GM18907 (cell line): ENCODE measurements at regions not wholly inside any gene's neighbourhood (a gene's known extent, or its start where the extent isn't known, plus 50 kb on each side); places are given as distances from the start of the nearest gene placed in this dataset.

Experiments
- ATAC-seq: cut with Tn5 transposase; IDR thresholded peaks from one replicate; pipeline ENCODE4 v1.9.1; 2021; ENCODE audit warnings: mild to moderate bottlenecking, moderate library complexity; ENCODE audit not compliant: unreplicated experiment

- no peak for ATAC-seq
Observed at GRCh38 chr22:34045311-34045710, 125.0 kb upstream of the LARGE1 start.

DNA sequence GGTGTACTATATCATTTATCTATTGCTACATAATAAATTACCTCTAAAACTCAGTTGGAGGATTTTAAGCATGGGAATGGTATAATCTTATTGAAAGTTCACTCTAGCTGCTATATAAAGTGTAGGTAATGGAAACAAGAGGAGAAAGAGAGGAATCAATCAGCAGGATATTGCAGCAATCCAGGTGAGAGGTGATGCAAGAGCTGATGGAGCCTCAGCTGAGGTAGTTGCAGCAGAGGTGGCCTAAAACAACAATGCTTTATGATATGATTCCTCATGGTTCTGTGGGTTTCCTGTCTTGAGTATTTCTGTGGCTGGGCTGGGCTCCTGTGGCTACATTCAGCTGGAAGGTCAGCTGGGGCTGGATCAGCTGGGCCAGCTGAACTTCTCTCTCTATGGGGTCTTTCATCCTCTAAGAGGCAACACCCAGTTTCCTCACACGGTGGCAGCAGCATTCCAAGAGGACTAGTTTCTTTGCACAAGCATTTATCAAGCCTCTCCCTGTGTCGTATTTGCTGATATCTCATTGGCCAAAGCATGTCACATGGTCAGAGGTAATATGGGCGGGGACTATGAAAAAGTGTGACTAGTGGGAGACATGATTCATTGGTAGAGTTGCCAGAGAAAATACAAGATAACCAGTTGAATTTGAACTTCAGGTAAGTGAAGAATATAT lies 135.4 kb upstream of the LARGE1 start:
- no peak for ATAC-seq

DNA sequence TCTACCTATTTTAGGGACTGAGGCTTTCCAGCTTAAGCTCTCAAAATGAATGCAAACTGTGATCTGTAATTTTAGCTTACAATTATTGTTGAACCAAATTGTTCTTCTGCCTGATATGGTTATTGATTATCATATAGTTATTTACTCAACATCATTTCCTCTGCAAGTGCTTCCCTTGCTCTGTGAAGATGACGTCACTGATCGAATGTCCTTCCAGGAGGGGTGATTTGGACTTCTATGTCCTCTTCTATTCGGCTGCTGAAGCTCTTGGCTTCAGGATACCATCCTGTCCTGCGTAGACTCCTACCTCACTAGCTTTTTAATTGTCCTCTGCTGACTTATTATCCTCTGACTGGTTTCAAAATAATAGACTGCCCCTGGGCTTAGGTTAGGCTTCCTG lies 137.4 kb upstream of the LARGE1 start:
- ATAC-seq, result no peak

- ATAC-seq, result no peak
Observed at GRCh38 chr22:34064696-34065095, 144.4 kb upstream of the LARGE1 start.

GRCh38 chr22:34067031-34067430 lies 146.8 kb upstream of the LARGE1 start:
- ATAC-seq, result no peak

DNA sequence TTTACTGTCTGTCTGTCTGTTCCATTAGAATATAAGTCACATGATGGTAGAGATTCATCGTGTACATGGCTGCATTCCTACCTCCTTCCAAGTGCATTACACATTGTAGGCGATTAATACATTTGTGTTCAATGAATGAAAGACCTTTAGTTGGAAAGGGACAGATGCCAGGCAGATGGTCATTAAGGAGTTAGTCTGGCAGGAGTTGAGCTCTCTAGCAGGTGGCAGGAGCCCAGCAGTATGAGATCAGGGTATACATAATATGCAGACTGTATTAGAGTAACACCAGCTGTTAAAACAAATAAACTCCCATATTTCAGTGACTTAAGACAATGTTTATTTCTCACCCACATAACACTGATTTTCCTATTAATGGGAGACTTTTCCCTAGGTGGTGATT lies 147.7 kb upstream of the LARGE1 start:
- ATAC-seq, result no peak

DNA sequence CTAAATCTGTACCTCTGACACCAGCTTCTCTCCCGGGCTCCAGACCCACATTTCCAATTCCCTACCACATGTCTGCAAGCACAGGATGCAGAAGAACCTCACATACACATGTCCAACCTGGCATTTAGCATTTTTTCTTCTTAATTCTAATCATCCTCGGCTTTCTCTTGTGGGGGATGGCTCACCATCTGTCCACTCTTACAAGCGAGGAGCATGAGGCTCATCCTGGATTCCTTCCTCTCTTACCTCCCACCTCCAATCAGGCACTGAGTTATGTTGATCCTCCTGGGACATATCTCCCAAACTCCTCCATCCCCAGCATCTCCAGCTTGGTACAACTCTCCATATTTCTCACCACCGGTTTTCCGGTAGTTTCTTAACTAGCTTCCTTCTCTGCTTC lies 149.8 kb upstream of the LARGE1 start:
- no peak for ATAC-seq

DNA sequence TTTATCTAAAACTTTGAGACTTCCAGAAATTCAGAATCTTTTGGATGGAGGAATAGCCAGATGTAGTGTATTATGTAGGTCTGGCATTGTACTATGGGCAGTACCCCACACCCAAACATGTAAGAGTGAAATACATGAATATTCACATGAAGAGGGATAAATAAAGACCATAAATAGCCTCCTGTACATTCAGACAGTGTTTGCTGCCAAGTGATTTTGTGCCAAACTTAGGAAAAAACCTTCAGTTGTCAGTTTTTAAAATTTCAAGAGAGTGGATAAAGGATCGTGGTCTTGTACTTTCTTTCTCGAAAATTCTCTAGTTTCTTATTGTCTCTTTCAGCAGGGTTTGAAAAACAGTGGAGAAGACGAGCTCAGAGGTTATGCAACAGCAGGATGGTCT lies 150.3 kb upstream of the LARGE1 start:
- ATAC-seq, result no peak

DNA sequence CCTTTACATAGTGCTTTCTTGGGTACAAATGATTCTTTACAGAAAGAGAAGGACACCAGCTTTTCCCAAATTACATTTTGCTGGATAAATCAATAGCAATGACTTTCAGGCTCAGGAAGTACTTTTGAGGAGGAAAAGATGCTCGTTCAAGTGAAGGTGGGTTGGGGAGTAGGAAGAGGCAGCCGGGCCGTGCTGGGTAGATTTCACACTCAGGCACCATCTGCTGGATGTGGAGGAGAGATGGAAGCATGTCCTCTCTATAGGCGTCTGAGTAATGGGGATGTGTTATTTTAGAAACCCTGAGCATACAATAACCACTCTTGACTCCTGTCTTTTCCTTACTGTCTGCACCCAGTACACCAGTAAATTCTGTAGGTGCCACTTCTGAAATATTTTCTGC lies 152.3 kb upstream of the LARGE1 start:
- no peak for ATAC-seq

GRCh38 chr22:34080433-34080832 lies 160.2 kb upstream of the LARGE1 start:
- ATAC-seq, result no peak

- no peak for ATAC-seq
Observed at GRCh38 chr22:34096770-34097169, 176.5 kb upstream of the LARGE1 start.

- ATAC-seq, result no peak
Observed at GRCh38 chr22:34099278-34099677, 179.0 kb upstream of the LARGE1 start.

DNA sequence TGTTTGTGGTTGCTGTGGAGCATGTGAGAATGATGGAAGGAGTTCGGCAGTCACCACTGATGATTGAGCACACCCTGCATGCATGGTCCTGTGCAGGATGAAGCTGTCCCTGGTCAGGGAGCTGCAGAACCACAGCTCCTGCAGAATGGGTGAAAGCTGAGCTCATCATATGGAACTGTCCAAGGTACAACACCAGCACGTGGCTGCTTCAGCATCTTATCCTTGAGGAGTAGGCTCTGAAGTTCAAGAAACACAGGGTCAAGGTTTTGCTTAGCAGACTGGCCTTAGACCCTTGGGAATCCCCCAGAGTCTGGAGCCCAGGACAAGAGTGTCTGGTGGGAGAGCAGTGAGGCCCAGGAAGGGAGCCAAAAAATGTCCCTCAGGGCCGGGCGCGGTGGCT lies 182.4 kb upstream of the LARGE1 start:
- ATAC-seq, result no peak

- no peak for ATAC-seq
Observed at GRCh38 chr22:34105461-34106062, 185.3 kb upstream of the LARGE1 start.

- ATAC-seq, result no peak
Observed at GRCh38 chr22:34108168-34108567, 187.9 kb upstream of the LARGE1 start.

DNA sequence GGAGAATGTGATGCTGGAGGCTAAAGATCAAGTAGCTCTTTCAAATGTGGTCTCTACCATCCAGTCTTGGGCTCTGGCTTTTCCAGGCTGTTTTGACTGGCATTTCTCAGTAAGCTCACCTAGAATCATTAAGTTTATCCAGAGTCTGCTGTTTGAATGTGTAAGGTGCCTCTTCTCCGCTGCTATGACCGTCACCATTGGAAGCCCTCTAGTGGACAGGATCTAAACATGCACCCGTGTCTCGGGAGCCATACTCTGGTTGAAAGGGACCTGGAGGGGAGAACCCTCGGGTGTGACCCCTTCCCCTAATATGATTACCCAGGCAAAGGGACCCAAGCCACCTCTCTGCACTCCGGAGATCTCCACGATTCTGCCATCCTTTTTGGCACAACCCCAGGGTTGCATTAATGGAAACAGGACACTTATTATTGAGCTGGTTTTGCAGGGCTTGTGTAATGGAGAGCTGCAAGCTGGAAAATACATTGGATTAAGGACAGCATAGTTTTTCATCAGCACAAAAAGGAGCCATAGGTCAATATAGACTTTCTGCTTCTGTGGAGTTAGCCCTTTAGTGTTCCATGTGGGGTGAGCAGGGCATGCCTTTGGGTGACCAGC lies 191.0 kb upstream of the LARGE1 start:
- no peak for ATAC-seq

- ATAC-seq, result no peak
Observed at GRCh38 chr22:34113381-34113780, 193.1 kb upstream of the LARGE1 start.

DNA sequence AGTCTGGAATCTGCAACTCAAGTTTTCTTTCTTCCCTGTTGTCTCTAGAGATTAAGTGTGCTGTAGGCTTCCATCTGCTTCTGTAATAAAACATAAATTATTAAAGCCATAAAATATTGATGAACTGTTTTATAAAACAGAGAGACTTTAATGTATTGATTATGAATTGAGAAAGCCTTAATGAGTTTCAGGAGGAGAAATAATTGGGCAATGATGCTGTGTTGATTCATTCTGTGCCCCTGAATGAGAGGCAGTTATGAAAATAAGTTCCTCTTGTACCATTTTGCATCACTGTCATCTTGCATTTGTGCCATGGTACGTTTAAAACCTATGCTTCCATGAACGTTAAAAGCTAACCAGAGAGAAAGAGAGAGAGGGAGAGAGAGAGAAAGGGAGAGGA lies 194.1 kb upstream of the LARGE1 start:
- ATAC-seq, result no peak

DNA sequence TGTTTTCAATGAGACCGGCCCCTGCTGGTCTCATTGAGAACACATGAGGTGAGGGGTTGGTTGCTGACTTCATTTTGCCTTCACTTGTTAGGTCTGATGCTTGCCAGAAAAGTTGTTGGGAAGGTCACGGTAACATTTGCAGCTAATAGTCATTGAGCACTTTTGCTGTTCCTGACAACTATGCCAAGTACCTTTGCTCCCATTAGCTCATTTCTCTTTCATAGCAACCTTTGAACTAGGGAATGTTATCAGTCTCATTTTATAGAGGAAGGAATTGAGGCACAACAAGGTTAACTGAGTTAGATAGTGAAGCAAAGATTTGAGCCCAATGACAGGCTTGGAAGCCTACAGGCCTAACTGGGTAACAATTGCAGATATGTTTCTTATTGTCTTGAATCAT lies 195.4 kb upstream of the LARGE1 start:
- ATAC-seq, result no peak

GRCh38 chr22:34116126-34116525 lies 195.8 kb upstream of the LARGE1 start:
- no peak for ATAC-seq

DNA sequence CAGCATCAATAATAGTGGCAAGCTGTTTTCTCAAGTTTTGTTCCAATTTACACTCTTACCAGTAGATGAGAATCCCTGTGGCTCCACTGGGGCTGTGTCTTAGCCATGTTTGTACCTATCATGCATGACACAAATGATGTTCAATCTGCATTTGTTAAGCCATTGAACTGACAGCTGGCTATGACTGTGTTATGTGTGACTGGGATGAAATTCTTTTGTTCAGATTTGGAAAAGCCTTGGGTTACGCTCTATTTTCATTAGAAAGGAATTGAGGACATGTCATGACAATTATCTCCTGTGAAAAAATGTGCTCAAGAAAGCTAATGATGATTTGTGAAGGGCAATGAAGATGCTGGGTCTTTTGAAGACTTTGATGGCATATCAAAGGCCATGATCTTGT lies 201.8 kb upstream of the LARGE1 start:
- no peak for ATAC-seq

GRCh38 chr22:34129691-34130486 lies 209.6 kb upstream of the LARGE1 start:
- no peak for ATAC-seq
